MM.1S (cell line): ENCODE measurements at regions not wholly inside any gene's neighbourhood (a gene's known extent, or its start where the extent isn't known, plus 50 kb on each side); places are given as distances from the start of the nearest gene placed in this dataset.

Experiments used
- DNase-seq: peaks from one replicate; pipeline ENCODE4 v3.0.0-alpha.2; 2015
- H2AFZ ChIP-seq: fragments of 300-600 bp; sonication (generic); 2 replicates; pipeline ENCODE4 v1.6.0; 2016; ENCODE audit warnings: antibody characterized with exemption, low read length
- H3F3A ChIP-seq: fragments of 300-600 bp; sonication (generic); 2 replicates; pipeline ENCODE4 v1.6.1; 2016; ENCODE audit warnings: mild to moderate bottlenecking, antibody characterized with exemption, low read length, moderate library complexity, mixed read lengths; ENCODE audit not compliant: insufficient read depth
- H3K27ac ChIP-seq: fragments of 300-600 bp; sonication (generic); 2 replicates; pipeline ENCODE4 v1.5.1; 2016; ENCODE audit warnings: mild to moderate bottlenecking, low read length
- H3K27me3 ChIP-seq: fragments of 300-600 bp; sonication (generic); replicated peaks from 2 replicates; pipeline ENCODE4 v1.6.0; 2016; ENCODE audit warnings: low read length; ENCODE audit not compliant: insufficient read depth
- H3K36me3 ChIP-seq: fragments of 300-600 bp; sonication (generic); replicated peaks from 2 replicates; pipeline ENCODE4 v1.6.1; 2016; ENCODE audit warnings: mild to moderate bottlenecking, low read length, mixed read lengths; ENCODE audit not compliant: insufficient read depth
- H3K4me1 ChIP-seq: fragments of 300-600 bp; sonication (generic); 2 replicates; pipeline ENCODE4 v1.6.1; 2016; ENCODE audit warnings: low read length, mixed read lengths
- H3K4me2 ChIP-seq: fragments of 300-600 bp; sonication (generic); 2 replicates; pipeline ENCODE4 v1.6.0; 2016; ENCODE audit warnings: low read depth, low read length
- H3K4me3 ChIP-seq: fragments of 300-600 bp; sonication (generic); 2 replicates; pipeline ENCODE4 v1.5.1; 2016; ENCODE audit warnings: low read length, mixed read lengths
- H3K79me2 ChIP-seq: fragments of 300-600 bp; sonication (generic); 2 replicates; pipeline ENCODE4 v1.6.1; 2016; ENCODE audit warnings: mixed run types, low read length, mixed read lengths
- H3K9ac ChIP-seq: fragments of 300-600 bp; sonication (generic); 2 replicates; pipeline ENCODE4 v1.6.1; 2016; ENCODE audit warnings: low read length, mixed read lengths
- H3K9me2 ChIP-seq: fragments of 300-600 bp; sonication (generic); replicated peaks from 2 replicates; pipeline ENCODE4 v1.6.1; 2016; ENCODE audit warnings: mild to moderate bottlenecking, low read length, mixed read lengths; ENCODE audit not compliant: insufficient read depth
- H3K9me3 ChIP-seq: fragments of 300-600 bp; sonication (generic); replicated peaks from 2 replicates; pipeline ENCODE4 v1.6.1; 2016; ENCODE audit warnings: mild to moderate bottlenecking, low read length, mixed read lengths; ENCODE audit not compliant: insufficient read depth
- H4K20me1 ChIP-seq: fragments of 300-600 bp; sonication (generic); 2 replicates; pipeline ENCODE4 v1.6.1; 2016; ENCODE audit warnings: mild to moderate bottlenecking, low read length, moderate library complexity, mixed read lengths; ENCODE audit not compliant: insufficient read depth
- EZH2 ChIP-seq: fragments of 300-600 bp; sonication (generic); optimal IDR thresholded peaks from 2 replicates; pipeline ENCODE3; 2017; ENCODE audit warnings: low read depth, mild to moderate bottlenecking, antibody characterized with exemption, low read length, mixed read lengths
- EZH2phosphoT487 ChIP-seq: fragments of 300-600 bp; sonication (generic); IDR thresholded peaks from 2 replicates; pipeline ENCODE4 v1.6.1; 2018; ENCODE audit warnings: antibody characterized with exemption, low read length
- TF ChIP-seq, protein P1 (sequence below): fragments of 300-600 bp; sonication (generic); IDR thresholded peaks from 2 replicates; pipeline ENCODE4 v1.5.1; 2016; ENCODE audit warnings: antibody characterized with exemption, low read length, mixed read lengths

DNA sequence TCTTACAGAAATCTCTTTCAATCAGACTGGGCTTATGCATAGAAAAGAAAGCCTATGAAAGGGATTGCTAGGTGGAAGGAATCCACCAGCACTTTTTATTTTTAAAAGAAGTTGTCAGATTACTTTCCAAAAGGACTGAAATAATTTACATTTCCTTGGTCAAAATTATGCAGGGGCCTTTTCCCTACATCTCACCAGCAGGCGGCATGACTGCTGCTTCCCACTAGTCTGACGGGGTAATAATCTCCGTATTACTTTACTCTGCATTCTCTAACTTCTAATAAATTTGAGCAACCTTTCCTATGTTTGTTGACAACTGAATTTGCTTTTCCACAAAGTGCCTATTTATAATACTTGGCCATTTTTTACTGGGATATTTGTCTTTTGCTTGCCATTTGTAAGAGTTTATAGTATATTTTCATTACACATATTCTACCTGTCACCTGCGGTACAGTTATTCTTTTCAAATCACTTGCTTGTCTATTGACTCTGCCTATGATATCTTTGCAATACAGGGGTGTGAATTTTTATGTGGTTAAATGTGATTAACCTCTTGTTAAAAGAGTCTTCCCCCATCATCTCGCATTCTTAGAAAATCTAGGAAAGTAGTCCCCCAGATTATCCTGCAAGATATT is 51.9 kb upstream of the USP47 start:
- Histone ChIP-seq H3K4me3 (no peak overlapping the region), H4K20me1 (no peaks in the 10 kb centered on the region), H3K27me3 (no peaks in the 10 kb centered on the region), H3K9ac (no peak overlapping the region), H3K9me2 (no peaks in the 10 kb centered on the region), H3K4me2 (no peak overlapping the region), H2AFZ (no peak overlapping the region), H3K36me3 (no peaks in the 10 kb centered on the region), H3F3A (peaks cover 10% of the 10 kb centered on the region), H3K4me1 (peaks cover 13% of the 10 kb centered on the region), H3K79me2 (no peaks in the 10 kb centered on the region), H3K27ac (no peak overlapping the region), H3K9me3 (no peaks in the 10 kb centered on the region)
- TF ChIP-seq, protein P1, sequence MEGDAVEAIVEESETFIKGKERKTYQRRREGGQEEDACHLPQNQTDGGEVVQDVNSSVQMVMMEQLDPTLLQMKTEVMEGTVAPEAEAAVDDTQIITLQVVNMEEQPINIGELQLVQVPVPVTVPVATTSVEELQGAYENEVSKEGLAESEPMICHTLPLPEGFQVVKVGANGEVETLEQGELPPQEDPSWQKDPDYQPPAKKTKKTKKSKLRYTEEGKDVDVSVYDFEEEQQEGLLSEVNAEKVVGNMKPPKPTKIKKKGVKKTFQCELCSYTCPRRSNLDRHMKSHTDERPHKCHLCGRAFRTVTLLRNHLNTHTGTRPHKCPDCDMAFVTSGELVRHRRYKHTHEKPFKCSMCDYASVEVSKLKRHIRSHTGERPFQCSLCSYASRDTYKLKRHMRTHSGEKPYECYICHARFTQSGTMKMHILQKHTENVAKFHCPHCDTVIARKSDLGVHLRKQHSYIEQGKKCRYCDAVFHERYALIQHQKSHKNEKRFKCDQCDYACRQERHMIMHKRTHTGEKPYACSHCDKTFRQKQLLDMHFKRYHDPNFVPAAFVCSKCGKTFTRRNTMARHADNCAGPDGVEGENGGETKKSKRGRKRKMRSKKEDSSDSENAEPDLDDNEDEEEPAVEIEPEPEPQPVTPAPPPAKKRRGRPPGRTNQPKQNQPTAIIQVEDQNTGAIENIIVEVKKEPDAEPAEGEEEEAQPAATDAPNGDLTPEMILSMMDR, result no peak
- no peak for TF ChIP-seq EZH2
- no peak for TF ChIP-seq EZH2phosphoT487
- DNase-seq, result no peak

DNA sequence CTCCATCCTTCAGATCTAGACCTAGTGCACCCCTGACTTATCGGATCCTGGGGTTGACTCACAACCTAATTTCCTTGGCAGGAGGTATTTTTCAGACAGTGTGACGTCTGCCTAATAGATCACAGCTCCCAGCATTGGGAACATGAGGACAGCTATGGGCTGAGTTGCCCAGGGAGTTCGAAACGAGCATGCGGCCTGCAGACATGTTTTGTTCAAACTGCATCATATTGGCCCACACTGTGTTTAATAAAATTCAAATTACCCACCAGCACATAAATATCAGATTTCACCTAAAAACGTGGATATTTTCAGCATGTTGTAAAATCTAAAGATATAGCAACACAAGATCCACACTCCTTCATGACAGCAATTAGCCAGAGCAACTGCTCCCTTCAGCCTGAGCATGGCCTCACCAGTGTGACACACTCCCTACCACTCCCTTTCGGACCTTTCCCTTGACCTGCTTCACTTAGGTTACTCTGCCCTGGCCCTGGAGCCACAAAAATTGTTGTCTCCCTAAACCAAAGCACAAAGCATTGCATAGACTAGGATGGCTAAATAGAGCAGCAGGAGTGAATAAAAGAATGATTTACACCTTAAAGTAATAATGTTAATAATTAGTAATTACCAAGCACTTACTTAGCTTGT is 53.6 kb upstream of the USP47 start:
- H4K20me1 ChIP-seq, result no peaks in the 10 kb centered on the region
- DNase-seq, result no peak
- H2AFZ ChIP-seq, result no peak overlapping the region
- no peaks in the 10 kb centered on the region for H3K36me3 ChIP-seq
- peaks cover 10% of the 10 kb centered on the region for H3F3A ChIP-seq
- no peak overlapping the region for H3K4me3 ChIP-seq
- no peak overlapping the region for H3K27ac ChIP-seq
- TF ChIP-seq EZH2phosphoT487 (no peak), EZH2 (no peak)
- TF ChIP-seq, protein P1, result no peak
- H3K27me3 ChIP-seq, result no peaks in the 10 kb centered on the region
- peaks cover 13% of the 10 kb centered on the region for H3K4me1 ChIP-seq
- H3K9me2 ChIP-seq, result no peaks in the 10 kb centered on the region
- H3K9ac ChIP-seq, result no peak overlapping the region
- no peak overlapping the region for H3K4me2 ChIP-seq
- no peaks in the 10 kb centered on the region for H3K9me3 ChIP-seq
- H3K79me2 ChIP-seq, result no peaks in the 10 kb centered on the region

DNA sequence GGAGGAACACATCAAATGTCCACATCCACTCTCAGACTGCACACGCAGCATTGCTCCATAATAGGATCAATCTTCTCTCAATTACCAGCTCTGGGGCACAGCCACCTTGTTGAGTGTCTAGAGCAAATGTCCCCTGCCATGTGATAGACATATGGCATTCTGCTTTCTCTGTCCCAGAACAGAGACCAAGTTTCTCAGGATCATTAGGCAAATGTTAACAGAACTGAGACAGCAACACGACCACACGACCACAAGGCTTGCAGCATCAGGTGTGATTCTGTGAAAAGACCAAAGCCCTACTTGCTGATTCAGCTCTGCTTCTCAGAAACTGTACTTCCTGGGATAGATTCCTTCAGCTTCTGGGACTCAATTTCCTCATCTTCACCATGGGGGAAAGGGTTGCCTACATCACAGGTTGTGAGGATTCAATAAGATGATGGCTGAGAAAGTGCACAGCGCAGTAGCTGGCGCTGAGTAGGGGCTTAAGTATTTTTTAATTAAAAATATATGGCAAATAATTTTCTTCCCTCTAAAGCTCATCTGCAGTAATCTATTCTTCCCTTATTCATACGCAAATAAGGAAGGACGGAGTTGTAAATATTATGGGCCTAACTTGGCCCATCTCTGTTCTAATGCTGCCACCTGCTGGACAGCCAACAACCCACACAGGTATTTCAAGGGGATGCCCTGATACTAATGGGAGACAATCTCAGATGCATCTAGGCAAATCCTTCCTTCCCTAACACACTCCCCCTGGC is 54.3 kb upstream of the USP47 start:
- H3K9ac ChIP-seq, result no peak overlapping the region
- no peak overlapping the region for H3K4me3 ChIP-seq
- no peaks in the 10 kb centered on the region for H3K9me3 ChIP-seq
- H3K9me2 ChIP-seq, result no peaks in the 10 kb centered on the region
- H3K36me3 ChIP-seq, result no peaks in the 10 kb centered on the region
- H3K27ac ChIP-seq, result peak overlapping the region; percentile 27; the same call in 1 of the 2 replicates
- peaks cover 10% of the 10 kb centered on the region for H3F3A ChIP-seq
- no peaks in the 10 kb centered on the region for H3K79me2 ChIP-seq
- TF ChIP-seq EZH2phosphoT487, result no peak
- TF ChIP-seq, protein P1, result peak; percentile 87
- TF ChIP-seq EZH2, result no peak
- H4K20me1 ChIP-seq, result no peaks in the 10 kb centered on the region
- peak overlapping the region; percentile 16; the same call in 1 of the 2 replicates for H2AFZ ChIP-seq
- H3K27me3 ChIP-seq, result no peaks in the 10 kb centered on the region
- peak overlapping the region; percentile 2; the same call in 1 of the 2 replicates for H3K4me2 ChIP-seq
- H3K4me1 ChIP-seq, result peaks cover 13% of the 10 kb centered on the region
- peak; percentile 72 for DNase-seq
